Bronchial epithelial cell (primary cell): ENCODE measurements at regions not wholly inside any gene's neighbourhood (a gene's known extent, or its start where the extent isn't known, plus 50 kb on each side); places are given as distances from the start of the nearest gene placed in this dataset.
A peak's percentile ranks its signal among the peaks of the same experiment; 100 is the strongest.

Experiments used
- DNase-seq: peaks from one replicate; pipeline ENCODE4 v3.0.0-alpha.2; 2010; ENCODE audit warnings: low read depth
- FAIRE-seq: peaks from 2 replicates; lab custom pipeline; 2011; peaks lifted over from hg19 to GRCh38; lab: Jason Lieb, UNC
- H3K27me3 ChIP-seq: 2 replicates; pipeline ENCODE4 v1.5.1; 2011; ENCODE audit warnings: low read length; ENCODE audit not compliant: control insufficient read depth, insufficient read depth
- H3K36me3 ChIP-seq: 2 replicates; pipeline ENCODE4 v1.5.1; 2011; ENCODE audit warnings: low read length; ENCODE audit not compliant: control insufficient read depth, insufficient read depth
- H3K4me3 ChIP-seq: 2 replicates; pipeline ENCODE4 v1.5.1; 2011; ENCODE audit warnings: mild to moderate bottlenecking, low read depth, low read length, control low read depth
- TF ChIP-seq, protein P1 (sequence below): IDR thresholded peaks from 2 replicates; pipeline ENCODE4 v1.5.1; 2011; ENCODE audit warnings: mild to moderate bottlenecking, moderate library complexity, low read length, control low read depth, inconsistent platforms; ENCODE audit not compliant: insufficient read depth, severe bottlenecking

DNA sequence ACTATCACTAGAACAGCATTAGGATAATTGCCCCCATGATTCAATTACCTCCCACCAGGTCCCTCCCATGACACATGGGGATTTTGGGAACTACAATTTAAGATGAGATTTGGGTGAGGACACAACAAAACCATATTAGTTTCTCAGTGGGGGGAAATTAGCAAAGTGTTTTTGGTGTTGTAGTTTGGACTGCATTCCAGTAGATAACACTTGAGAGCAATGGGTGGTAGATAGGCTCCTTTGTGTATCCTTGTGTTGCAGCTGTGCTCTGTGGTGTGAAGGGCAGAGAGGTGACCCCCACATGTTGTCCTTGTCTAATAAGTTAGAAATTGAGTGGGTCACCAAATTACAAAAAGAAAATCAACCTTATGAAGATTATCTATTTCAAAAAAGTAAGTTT lies 223.8 kb downstream of the SATB1 start:
- TF ChIP-seq, protein P1, sequence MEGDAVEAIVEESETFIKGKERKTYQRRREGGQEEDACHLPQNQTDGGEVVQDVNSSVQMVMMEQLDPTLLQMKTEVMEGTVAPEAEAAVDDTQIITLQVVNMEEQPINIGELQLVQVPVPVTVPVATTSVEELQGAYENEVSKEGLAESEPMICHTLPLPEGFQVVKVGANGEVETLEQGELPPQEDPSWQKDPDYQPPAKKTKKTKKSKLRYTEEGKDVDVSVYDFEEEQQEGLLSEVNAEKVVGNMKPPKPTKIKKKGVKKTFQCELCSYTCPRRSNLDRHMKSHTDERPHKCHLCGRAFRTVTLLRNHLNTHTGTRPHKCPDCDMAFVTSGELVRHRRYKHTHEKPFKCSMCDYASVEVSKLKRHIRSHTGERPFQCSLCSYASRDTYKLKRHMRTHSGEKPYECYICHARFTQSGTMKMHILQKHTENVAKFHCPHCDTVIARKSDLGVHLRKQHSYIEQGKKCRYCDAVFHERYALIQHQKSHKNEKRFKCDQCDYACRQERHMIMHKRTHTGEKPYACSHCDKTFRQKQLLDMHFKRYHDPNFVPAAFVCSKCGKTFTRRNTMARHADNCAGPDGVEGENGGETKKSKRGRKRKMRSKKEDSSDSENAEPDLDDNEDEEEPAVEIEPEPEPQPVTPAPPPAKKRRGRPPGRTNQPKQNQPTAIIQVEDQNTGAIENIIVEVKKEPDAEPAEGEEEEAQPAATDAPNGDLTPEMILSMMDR: no peak

DNA sequence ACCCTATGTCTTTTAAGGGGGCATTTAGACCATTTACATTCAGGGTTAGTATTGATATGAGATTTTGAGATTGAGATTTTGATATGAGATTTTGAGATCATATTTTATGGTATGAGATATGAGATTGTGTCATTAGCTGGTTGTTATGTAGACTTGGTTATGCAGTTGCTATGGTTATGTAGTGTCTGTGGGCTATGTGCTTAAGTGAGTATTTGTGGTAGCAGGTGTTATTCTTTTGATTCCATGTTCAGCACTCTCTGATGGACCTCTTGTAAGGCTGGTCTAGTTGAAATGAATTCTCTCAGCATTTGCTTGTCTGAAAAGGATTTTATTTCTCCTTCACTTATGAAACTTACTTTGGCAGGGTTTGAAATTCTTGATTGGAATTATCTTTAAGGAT lies 225.4 kb downstream of the SATB1 start:
- Histone ChIP-seq H3K36me3 (no peaks in the 10 kb centered on the region), H3K4me3 (no peak overlapping the region), H3K27me3 (no peaks in the 10 kb centered on the region)
- DNase-seq (no peak), FAIRE-seq (no peak)
- TF ChIP-seq, protein P1: no peak

More for the DNA sequence above, 223.8 kb downstream of the SATB1 start:
- FAIRE-seq (no peak), DNase-seq (no peak)
- Histone ChIP-seq H3K4me3 (no peak overlapping the region), H3K27me3 (no peaks in the 10 kb centered on the region), H3K36me3 (no peaks in the 10 kb centered on the region)

DNA sequence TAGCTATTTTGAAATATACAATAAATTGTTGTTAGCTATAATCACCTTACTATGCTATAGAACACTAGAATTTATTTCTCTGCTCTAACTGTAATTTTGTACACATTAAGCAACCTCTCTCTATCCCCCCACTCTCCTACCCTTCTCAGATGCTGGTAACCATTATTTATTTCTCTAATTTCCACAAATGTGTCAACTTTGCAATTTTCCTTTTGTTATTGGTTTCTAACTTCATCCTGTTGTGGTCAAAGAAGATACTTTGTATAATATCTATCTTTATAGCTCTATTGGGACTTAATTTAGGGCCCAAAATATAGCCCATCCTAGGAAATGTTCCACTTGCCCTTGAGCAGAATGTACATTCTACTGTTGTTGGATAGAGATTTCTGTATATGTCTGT lies 229.3 kb downstream of the SATB1 start:
- Histone ChIP-seq H3K36me3 (no peaks in the 10 kb centered on the region), H3K27me3 (no peaks in the 10 kb centered on the region), H3K4me3 (no peak overlapping the region)
- TF ChIP-seq, protein P1: no peak
- DNase-seq (no peak), FAIRE-seq (no peak)

DNA sequence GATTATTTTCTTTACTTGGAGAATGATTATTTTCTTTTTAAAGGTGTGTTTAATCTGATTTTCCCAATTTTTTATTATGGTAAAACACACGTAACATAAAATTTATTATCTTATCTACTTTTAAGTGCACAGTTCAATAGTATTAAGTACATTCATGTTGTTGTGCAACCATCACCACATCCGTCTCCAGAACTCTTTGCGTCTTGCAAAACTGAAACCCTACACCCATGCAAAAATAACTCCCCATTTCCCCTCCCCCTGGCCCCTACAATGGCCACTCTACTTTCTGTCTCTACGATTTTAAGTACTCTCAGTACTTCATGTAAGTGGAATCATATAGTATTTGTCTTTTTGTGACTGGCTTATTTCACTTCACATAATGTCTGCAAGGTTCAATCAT lies 230.7 kb downstream of the SATB1 start:
- TF ChIP-seq, protein P1: no peak
- no peaks in the 10 kb centered on the region for H3K36me3 ChIP-seq
- FAIRE-seq: no peak
- H3K27me3 ChIP-seq: no peaks in the 10 kb centered on the region
- peak; percentile 70 for DNase-seq
- H3K4me3 ChIP-seq: no peak overlapping the region

DNA sequence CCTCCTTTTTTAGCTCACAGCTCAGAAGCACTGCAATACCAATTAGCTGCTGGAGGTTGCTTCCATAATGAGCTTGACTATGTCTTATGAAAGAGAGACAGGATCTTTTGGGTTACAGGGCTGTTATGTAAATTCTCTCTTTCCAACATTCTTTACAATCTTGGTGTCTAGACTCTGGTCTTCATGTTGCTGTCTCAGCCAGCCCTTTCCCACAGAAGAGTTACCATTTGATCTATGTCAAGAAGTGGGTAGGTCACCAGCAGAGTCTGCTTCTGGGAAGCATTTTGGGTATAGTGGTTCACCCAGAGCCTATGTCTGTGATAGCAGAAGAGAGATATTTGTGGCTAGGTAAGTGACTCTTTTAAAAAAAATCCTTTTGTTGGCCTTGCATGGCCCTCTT lies 234.5 kb downstream of the SATB1 start:
- Histone ChIP-seq H3K27me3 (no peaks in the 10 kb centered on the region), H3K4me3 (no peak overlapping the region), H3K36me3 (no peaks in the 10 kb centered on the region)
- FAIRE-seq (no peak), DNase-seq (no peak)
- TF ChIP-seq, protein P1: no peak

DNA sequence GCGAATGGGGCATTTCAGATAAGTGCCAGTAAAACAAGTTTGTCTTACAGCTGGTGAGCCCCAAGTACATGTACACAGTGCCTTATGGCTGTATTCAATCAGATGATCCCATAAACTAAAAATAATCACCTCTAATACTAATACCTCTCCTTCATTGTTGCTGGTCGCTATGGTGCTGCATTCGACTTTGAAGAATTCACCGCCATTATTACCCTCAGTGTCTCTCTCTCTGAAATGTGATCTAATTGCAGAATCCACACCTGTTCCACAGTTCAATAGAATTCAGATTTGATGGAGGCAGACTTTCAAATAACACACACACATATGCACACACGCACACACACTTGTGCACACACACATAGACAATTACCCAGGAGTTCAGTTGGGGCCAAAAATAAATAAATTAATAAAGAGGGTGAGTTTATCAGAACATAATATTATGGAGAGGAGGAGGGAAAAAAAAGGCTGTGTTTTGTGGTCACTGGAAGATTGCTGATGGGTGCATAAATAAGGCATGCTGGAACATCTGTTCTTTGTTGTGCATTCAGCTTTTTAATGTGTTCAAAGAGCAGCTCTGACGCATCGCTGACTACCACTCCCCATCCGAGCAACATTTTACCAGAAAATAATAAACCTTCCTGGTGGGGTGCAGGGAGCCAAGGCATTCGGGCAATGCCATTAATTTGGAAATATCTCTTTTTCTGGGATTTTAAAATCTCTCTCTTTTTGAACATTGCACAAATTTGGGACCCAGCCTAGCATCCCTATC lies 235.7 kb downstream of the SATB1 start:
- no peaks in the 10 kb centered on the region for H3K27me3 ChIP-seq
- DNase-seq (no peak), FAIRE-seq (no peak)
- H3K4me3 ChIP-seq: no peak overlapping the region
- H3K36me3 ChIP-seq: no peaks in the 10 kb centered on the region
- TF ChIP-seq, protein P1: no peak
